ENCODE measurements at regions not wholly inside any gene's neighbourhood (a gene's known extent, or its start where the extent isn't known, plus 50 kb on each side); places are given as distances from the start of the nearest gene placed in this dataset.
"Not testable (repeated sequence)": the region's sequence is repeated elsewhere in the genome, so short reads cannot be mapped to it uniquely, and the experiment has no call there.

DNA sequence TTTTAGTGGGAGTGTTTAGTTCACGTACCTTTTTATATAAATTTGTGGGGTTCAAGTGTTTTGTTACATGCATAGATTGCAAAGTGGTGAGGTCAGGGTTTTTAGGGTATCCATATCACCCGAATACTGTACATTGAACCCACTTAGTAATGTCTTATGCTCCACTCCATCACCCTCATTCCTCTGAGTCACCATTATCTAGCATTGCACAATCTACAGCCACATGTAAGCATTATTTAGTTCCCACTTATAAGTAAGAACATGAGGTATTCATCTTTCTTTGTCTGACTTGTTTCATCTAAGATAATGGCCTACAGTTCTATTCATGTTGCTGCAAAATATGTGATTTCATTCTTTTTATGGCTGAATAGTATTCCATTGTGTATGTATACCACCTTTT is 583.7 kb upstream of the LRFN5 start:
- Histone ChIP-seq H3K4me3 (ENCODE audit: low read depth, low read length) (no peak overlapping the region), H3K27ac (ENCODE audit: low read depth, low read length) (no peak overlapping the region), H3K9me3 (ENCODE audit: control insufficient read depth, insufficient read depth, low read depth, low read length) (no peaks in the 10 kb centered on the region), H3K9ac (ENCODE audit: low read length) (no peak overlapping the region), H3K27me3 (ENCODE audit: control insufficient read depth, insufficient read depth, low read length) (no peaks in the 10 kb centered on the region), H3K36me3 (ENCODE audit: control insufficient read depth, insufficient read depth, low read length) (no peaks in the 10 kb centered on the region), H3K4me1 (ENCODE audit: control insufficient read depth, insufficient read depth, low read length) (no peaks in the 10 kb centered on the region)

DNA sequence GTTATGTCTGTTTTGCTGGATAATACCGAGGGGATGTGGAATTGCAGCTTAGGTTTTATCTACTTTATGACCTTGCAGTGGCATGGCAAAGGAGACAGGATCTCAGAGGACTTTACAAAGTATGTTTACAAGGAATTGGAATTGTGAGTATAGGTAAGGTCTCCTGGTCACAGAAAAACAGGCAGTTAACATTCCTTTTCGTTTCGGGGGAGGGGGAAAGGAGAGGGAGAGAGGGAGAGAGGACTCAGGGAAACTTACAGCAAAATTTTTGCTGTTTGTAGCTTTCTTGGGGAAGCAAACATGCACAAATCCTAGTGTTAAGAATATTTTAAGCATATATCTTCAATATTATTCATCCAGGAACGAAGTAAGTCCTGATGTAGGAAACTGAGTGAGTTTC is 590.5 kb upstream of the LRFN5 start:
- no peaks in the 10 kb centered on the region for H3K36me3 ChIP-seq (ENCODE audit: control insufficient read depth, insufficient read depth, low read length)
- no peaks in the 10 kb centered on the region for H3K27me3 ChIP-seq (ENCODE audit: control insufficient read depth, insufficient read depth, low read length)
- no peak overlapping the region for H3K4me3 ChIP-seq (ENCODE audit: low read depth, low read length)
- H3K27ac ChIP-seq (ENCODE audit: low read depth, low read length): no peak overlapping the region
- H3K4me1 ChIP-seq (ENCODE audit: control insufficient read depth, insufficient read depth, low read length): peaks cover 13% of the 10 kb centered on the region
- H3K9me3 ChIP-seq (ENCODE audit: control insufficient read depth, insufficient read depth, low read depth, low read length): no peaks in the 10 kb centered on the region
- no peak overlapping the region for H3K9ac ChIP-seq (ENCODE audit: low read length)

DNA sequence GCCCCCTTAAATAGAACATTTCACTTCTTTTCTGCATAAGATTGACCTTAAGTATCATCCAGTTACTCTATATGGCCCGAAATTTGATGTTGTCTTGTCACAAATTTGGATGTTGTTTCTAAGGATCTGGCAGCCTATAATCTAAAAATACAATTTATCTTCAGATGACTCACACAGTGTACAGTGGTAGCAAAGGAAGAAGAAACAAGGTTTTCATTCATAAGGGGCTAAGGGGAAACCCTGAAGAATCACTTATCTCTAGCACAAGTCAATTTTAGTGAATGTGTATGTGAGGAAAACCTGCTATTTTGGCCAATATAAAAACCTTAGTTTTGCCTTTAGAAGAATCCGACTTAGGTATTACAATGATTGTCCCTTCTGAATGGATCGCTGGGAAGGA is 606.3 kb upstream of the LRFN5 start:
- Histone ChIP-seq H3K27ac (ENCODE audit: low read depth, low read length) (no peak overlapping the region), H3K4me1 (ENCODE audit: control insufficient read depth, insufficient read depth, low read length) (no peaks in the 10 kb centered on the region), H3K9me3 (ENCODE audit: control insufficient read depth, insufficient read depth, low read depth, low read length) (no peaks in the 10 kb centered on the region), H3K27me3 (ENCODE audit: control insufficient read depth, insufficient read depth, low read length) (no peaks in the 10 kb centered on the region), H3K4me3 (ENCODE audit: low read depth, low read length) (no peak overlapping the region), H3K36me3 (ENCODE audit: control insufficient read depth, insufficient read depth, low read length) (no peaks in the 10 kb centered on the region), H3K9ac (ENCODE audit: low read length) (no peak overlapping the region)

DNA sequence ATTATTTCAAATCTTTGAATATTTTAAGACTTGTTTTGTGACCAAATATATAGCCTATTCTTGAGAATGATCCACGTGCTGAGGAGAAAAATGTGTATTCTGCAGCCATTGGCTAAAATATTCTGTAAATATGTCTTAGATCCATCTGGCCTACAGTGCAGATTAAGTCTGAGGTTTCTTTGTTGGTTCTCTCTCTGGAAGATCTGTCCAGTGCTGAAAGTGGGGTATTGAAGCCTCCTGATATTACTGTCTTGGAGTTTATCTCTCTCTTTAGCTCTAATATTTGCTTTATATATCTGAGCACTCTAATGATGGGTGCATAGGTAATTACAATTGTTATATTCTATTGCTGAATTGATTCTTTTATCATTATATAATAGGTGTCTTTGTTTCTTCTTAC is 617.4 kb upstream of the LRFN5 start:
- H3K9ac ChIP-seq (ENCODE audit: low read length): no peak overlapping the region
- H3K27ac ChIP-seq (ENCODE audit: low read depth, low read length): no peak overlapping the region
- H3K4me1 ChIP-seq (ENCODE audit: control insufficient read depth, insufficient read depth, low read length): no peaks in the 10 kb centered on the region
- no peaks in the 10 kb centered on the region for H3K36me3 ChIP-seq (ENCODE audit: control insufficient read depth, insufficient read depth, low read length)
- H3K9me3 ChIP-seq (ENCODE audit: control insufficient read depth, insufficient read depth, low read depth, low read length): no peaks in the 10 kb centered on the region
- H3K4me3 ChIP-seq (ENCODE audit: low read depth, low read length): no peak overlapping the region
- no peaks in the 10 kb centered on the region for H3K27me3 ChIP-seq (ENCODE audit: control insufficient read depth, insufficient read depth, low read length)

DNA sequence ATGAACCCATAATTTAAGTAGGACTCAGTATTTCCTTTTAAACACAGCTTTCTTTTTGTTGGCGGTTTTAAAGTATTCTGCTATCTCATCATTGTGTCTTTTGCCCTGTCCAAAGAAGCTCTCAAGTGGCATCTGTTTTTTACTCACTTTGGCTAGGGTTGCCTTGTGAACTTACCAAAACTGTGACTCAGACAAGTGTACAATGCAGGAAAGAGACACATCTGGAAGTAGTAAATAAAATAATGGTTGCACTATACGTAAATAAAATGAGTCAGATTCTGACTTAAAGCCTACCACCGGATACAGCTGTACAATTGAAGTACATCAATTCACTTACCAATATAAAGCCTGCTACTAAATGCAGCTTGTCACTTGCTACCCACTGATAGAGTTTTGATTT is 619.2 kb upstream of the LRFN5 start:
- no peaks in the 10 kb centered on the region for H3K27me3 ChIP-seq (ENCODE audit: control insufficient read depth, insufficient read depth, low read length)
- no peaks in the 10 kb centered on the region for H3K4me1 ChIP-seq (ENCODE audit: control insufficient read depth, insufficient read depth, low read length)
- H3K4me3 ChIP-seq (ENCODE audit: low read depth, low read length): no peak overlapping the region
- H3K9me3 ChIP-seq (ENCODE audit: control insufficient read depth, insufficient read depth, low read depth, low read length): no peaks in the 10 kb centered on the region
- H3K36me3 ChIP-seq (ENCODE audit: control insufficient read depth, insufficient read depth, low read length): no peaks in the 10 kb centered on the region; the same call in 1 of the 2 replicates
- no peak overlapping the region for H3K27ac ChIP-seq (ENCODE audit: low read depth, low read length)
- H3K9ac ChIP-seq (ENCODE audit: low read length): no peak overlapping the region

DNA sequence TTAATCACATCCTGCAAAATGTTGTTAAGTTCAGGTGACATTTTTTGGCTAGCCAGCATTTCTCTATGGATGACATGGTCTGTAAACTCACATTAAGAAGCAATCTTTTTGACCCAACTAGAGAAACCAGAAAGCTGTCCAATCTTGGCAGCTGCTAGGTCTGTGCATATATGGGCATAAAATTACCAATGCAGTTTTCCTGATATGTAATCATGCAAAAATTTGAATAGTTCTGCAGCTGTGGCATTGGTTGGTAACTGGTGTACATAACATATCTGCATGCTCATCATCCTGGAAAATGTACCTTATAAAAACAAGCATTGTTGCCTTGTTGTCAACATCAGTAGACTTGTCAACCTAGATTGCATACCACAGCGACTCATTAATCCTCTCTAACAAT is 620.0 kb upstream of the LRFN5 start:
- H3K9me3 ChIP-seq (ENCODE audit: control insufficient read depth, insufficient read depth, low read depth, low read length): no peaks in the 10 kb centered on the region
- no peaks in the 10 kb centered on the region for H3K27me3 ChIP-seq (ENCODE audit: control insufficient read depth, insufficient read depth, low read length)
- H3K4me3 ChIP-seq (ENCODE audit: low read depth, low read length): no peak overlapping the region
- no peak overlapping the region for H3K9ac ChIP-seq (ENCODE audit: low read length)
- no peak overlapping the region for H3K27ac ChIP-seq (ENCODE audit: low read depth, low read length)
- H3K36me3 ChIP-seq (ENCODE audit: control insufficient read depth, insufficient read depth, low read length): no peaks in the 10 kb centered on the region; the same call in 1 of the 2 replicates
- no peaks in the 10 kb centered on the region for H3K4me1 ChIP-seq (ENCODE audit: control insufficient read depth, insufficient read depth, low read length)

DNA sequence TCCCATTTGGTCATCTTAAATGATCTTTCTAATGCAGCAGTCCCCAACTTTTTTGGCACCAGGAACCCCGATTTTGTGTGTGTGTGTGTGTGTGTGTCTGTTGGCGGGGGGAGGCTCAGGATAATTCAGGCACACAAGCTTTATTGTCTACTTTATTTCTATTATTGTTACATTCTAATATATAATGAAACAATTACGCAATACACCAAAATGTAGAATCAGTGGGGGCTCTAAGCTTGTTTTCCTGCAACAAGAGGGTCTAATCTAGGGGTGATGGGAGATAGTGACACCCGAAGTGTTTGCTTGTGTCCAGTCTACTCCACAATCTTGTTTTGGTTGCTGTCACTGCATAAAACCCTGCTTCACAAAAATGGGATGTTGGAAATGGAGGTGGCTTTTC is 621.1 kb upstream of the LRFN5 start:
- H3K4me3 ChIP-seq (ENCODE audit: low read depth, low read length): no peak overlapping the region
- H3K9me3 ChIP-seq (ENCODE audit: control insufficient read depth, insufficient read depth, low read depth, low read length): no peaks in the 10 kb centered on the region
- H3K4me1 ChIP-seq (ENCODE audit: control insufficient read depth, insufficient read depth, low read length): no peaks in the 10 kb centered on the region
- no peak overlapping the region for H3K27ac ChIP-seq (ENCODE audit: low read depth, low read length)
- no peaks in the 10 kb centered on the region; the same call in 1 of the 2 replicates for H3K36me3 ChIP-seq (ENCODE audit: control insufficient read depth, insufficient read depth, low read length)
- H3K9ac ChIP-seq (ENCODE audit: low read length): no peak overlapping the region
- H3K27me3 ChIP-seq (ENCODE audit: control insufficient read depth, insufficient read depth, low read length): no peaks in the 10 kb centered on the region

DNA sequence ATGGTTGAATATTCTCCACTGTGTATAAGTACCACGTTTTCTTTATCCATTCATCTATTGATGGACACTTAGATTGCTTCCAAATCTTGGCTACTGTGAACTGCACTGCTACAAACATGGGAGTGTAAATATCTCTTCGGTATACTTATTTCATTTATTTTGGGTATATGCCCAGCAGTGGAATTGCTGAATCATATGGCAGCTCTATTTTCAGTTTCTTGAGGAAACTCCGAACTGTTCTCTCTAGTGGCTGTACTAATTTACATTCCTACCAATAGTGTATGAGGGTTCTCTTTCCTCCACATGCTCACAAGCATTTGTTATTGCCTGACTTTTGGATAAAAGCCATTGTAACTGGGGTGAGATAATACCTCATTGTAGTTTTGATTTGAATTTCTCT is 623.1 kb upstream of the LRFN5 start:
- no peaks in the 10 kb centered on the region for H3K27me3 ChIP-seq (ENCODE audit: control insufficient read depth, insufficient read depth, low read length)
- no peaks in the 10 kb centered on the region; the same call in 1 of the 2 replicates for H3K36me3 ChIP-seq (ENCODE audit: control insufficient read depth, insufficient read depth, low read length)
- H3K9ac ChIP-seq (ENCODE audit: low read length): no peak overlapping the region
- H3K9me3 ChIP-seq (ENCODE audit: control insufficient read depth, insufficient read depth, low read depth, low read length): no peaks in the 10 kb centered on the region
- H3K4me3 ChIP-seq (ENCODE audit: low read depth, low read length): no peak overlapping the region
- H3K27ac ChIP-seq (ENCODE audit: low read depth, low read length): no peak overlapping the region
- no peaks in the 10 kb centered on the region for H3K4me1 ChIP-seq (ENCODE audit: control insufficient read depth, insufficient read depth, low read length)

DNA sequence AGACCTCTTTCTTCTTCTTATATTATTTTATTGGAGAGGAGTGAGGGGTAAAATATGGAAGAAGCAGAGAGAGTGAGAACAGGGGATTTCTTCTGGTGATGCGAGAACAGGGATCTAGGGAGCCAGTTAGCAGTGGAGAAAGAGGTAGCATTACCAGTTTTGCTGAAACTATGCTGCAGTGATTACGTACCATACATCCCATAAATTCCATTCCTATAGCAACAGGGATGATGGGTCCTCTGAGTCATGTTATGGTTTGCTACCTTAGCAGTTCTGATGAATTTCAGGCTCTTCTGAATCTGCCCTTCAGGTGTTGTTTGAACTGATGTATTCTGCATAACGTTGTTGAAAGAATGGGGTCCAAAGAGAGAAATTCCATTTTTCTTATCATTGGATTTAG is 625.4 kb upstream of the LRFN5 start:
- Histone ChIP-seq H3K9ac (ENCODE audit: low read length) (no peak overlapping the region), H3K4me1 (ENCODE audit: control insufficient read depth, insufficient read depth, low read length) (no peaks in the 10 kb centered on the region), H3K9me3 (ENCODE audit: control insufficient read depth, insufficient read depth, low read depth, low read length) (no peaks in the 10 kb centered on the region), H3K27ac (ENCODE audit: low read depth, low read length) (no peak overlapping the region), H3K27me3 (ENCODE audit: control insufficient read depth, insufficient read depth, low read length) (no peaks in the 10 kb centered on the region), H3K36me3 (ENCODE audit: control insufficient read depth, insufficient read depth, low read length) (peaks cover 3% of the 10 kb centered on the region; the same call in 1 of the 2 replicates), H3K4me3 (ENCODE audit: low read depth, low read length) (no peak overlapping the region)

DNA sequence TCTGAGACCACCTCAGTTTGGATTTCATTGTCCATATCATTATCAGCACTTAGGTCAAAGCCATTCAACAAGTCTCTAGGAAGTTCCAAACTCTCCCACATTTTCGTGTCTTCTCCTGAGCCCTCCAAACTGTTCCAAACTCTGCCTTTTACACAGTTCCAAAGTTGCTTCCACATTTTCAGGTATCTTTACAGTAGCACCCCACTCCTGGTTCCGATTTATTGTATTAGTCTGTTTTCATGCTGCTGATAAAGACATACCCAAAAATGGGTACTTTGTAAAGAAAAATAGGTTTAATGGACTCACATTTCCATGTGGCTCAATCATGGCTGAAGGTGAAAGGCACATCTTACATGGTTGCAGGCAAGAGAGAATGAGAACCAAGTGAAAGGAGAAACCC is 646.4 kb upstream of the LRFN5 start:
- H3K9me3 ChIP-seq (ENCODE audit: control insufficient read depth, insufficient read depth, low read depth, low read length): peaks cover 33% of the 10 kb centered on the region
- H3K4me3 ChIP-seq (ENCODE audit: low read depth, low read length); H3K9ac ChIP-seq (ENCODE audit: low read length); H3K4me1 ChIP-seq (ENCODE audit: control insufficient read depth, insufficient read depth, low read length); H3K27me3 ChIP-seq (ENCODE audit: control insufficient read depth, insufficient read depth, low read length); H3K27ac ChIP-seq (ENCODE audit: low read depth, low read length): not testable (repeated sequence)
- peaks cover 57% of the 10 kb centered on the region for H3K36me3 ChIP-seq (ENCODE audit: control insufficient read depth, insufficient read depth, low read length)

DNA sequence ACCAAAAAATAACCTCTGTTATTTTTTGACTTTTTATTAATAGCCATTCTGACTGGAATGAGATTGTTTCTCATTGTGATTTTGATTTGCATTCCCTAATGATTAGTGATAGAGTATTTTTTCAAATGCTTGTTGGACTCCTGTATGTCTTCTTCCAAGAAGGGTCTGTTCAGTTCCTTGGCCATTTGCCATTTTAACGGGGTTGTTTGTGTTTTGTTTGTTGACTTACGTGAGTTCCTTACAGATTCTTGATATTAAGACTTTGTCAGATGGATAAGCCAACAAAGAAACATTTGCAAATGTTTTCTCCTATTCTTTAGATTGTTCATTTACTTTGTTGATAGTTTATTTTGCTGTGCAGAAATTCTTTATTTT is 651.6 kb upstream of the LRFN5 start:
- Histone ChIP-seq H3K9me3 (ENCODE audit: control insufficient read depth, insufficient read depth, low read depth, low read length) (peaks cover 29% of the 10 kb centered on the region), H3K36me3 (ENCODE audit: control insufficient read depth, insufficient read depth, low read length) (peaks cover 29% of the 10 kb centered on the region), H3K27me3 (ENCODE audit: control insufficient read depth, insufficient read depth, low read length) (no peaks in the 10 kb centered on the region), H3K4me1 (ENCODE audit: control insufficient read depth, insufficient read depth, low read length) (no peaks in the 10 kb centered on the region), H3K27ac (ENCODE audit: low read depth, low read length) (peak overlapping the region; percentile 91), H3K9ac (ENCODE audit: low read length) (peak overlapping the region; percentile 81), H3K4me3 (ENCODE audit: low read depth, low read length) (peak overlapping the region; percentile 82)

DNA sequence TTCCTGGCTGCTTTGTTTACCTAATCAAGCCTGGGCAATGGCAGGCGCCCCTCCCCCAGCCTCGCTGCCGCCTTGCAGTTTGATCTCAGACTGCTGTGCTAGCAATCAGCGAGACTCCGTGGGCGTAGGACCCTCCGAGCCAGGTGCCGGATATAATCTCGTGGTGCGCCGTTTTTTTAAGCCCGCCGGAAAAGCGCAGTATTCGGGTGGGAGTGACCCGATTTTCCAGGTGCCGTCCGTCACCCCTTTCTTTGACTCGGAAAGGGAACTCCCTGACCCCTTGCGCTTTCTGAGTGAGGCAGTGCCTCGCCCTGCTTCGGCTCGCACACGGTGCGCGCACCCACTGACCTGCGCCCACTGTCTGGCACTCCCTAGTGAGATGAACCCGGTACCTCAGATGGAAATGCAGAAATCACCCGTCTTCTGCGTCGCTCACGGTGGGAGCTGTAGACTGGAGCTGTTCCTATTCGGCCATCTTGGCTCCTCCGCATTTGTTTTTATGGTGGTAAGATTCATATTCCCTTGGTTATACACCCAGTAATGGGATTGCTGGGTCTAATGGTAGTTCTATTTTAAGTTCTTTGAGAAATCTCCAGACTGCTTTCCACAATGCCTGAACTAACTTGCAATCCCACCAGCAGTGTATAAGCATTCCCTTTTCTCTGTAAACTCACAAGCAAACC is 652.1 kb upstream of the LRFN5 start:
- peak overlapping the region; percentile 82 for H3K4me3 ChIP-seq (ENCODE audit: low read depth, low read length)
- H3K4me1 ChIP-seq (ENCODE audit: control insufficient read depth, insufficient read depth, low read length); H3K27me3 ChIP-seq (ENCODE audit: control insufficient read depth, insufficient read depth, low read length): not testable (repeated sequence)
- peak overlapping the region; percentile 91 for H3K27ac ChIP-seq (ENCODE audit: low read depth, low read length)
- peaks cover 23% of the 10 kb centered on the region for H3K36me3 ChIP-seq (ENCODE audit: control insufficient read depth, insufficient read depth, low read length)
- peaks cover 24% of the 10 kb centered on the region for H3K9me3 ChIP-seq (ENCODE audit: control insufficient read depth, insufficient read depth, low read depth, low read length)
- H3K9ac ChIP-seq (ENCODE audit: low read length): peak overlapping the region; percentile 81

Data from HUES6 (cell line).